Fibroblast of skin of scalp (primary cell): ENCODE measurements at regions not wholly inside any gene's neighbourhood (a gene's known extent, or its start where the extent isn't known, plus 50 kb on each side); places are given as distances from the start of the nearest gene placed in this dataset.

Source experiments
- DNase-seq: peaks from one replicate; pipeline ENCODE4 v3.0.0-alpha.2; 2013

- DNase-seq, result no peak
Measured at GRCh38 chrX:39843318-39843717, 254.4 kb downstream of the BCOR start.

- no peak for DNase-seq
Measured at GRCh38 chrX:39845233-39845632, 252.5 kb downstream of the BCOR start.

- no peak for DNase-seq
Measured at GRCh38 chrX:39846460-39846859, 251.3 kb downstream of the BCOR start.

GRCh38 chrX:39848243-39848642 is 249.5 kb downstream of the BCOR start:
- no peak for DNase-seq

- DNase-seq, result peak; percentile 38
Measured at GRCh38 chrX:39848900-39849299, 248.9 kb downstream of the BCOR start.

- DNase-seq, result no peak
Measured at GRCh38 chrX:39850209-39850608, 247.5 kb downstream of the BCOR start.

GRCh38 chrX:39850630-39851152 is 247.1 kb downstream of the BCOR start:
- DNase-seq, result peak; percentile 64

- DNase-seq, result no peak
Measured at GRCh38 chrX:39851745-39852455, 245.9 kb downstream of the BCOR start.

GRCh38 chrX:39852491-39852890 is 245.3 kb downstream of the BCOR start:
- DNase-seq, result no peak

- no peak for DNase-seq
Measured at GRCh38 chrX:39853417-39854030, 244.2 kb downstream of the BCOR start.

- no peak for DNase-seq
Measured at GRCh38 chrX:39854772-39855747, 242.7 kb downstream of the BCOR start.

GRCh38 chrX:39855748-39856129 is 242.0 kb downstream of the BCOR start:
- DNase-seq, result peak; percentile 52

GRCh38 chrX:39856472-39857121 is 241.2 kb downstream of the BCOR start:
- DNase-seq, result no peak

- DNase-seq, result no peak
Measured at GRCh38 chrX:39857780-39858179, 240.0 kb downstream of the BCOR start.

GRCh38 chrX:39859991-39860861 is 237.5 kb downstream of the BCOR start:
- DNase-seq, result peak; percentile 32

- no peak for DNase-seq
Measured at GRCh38 chrX:39862963-39863362, 234.8 kb downstream of the BCOR start.

GRCh38 chrX:39866229-39866628 is 231.5 kb downstream of the BCOR start:
- no peak for DNase-seq

- DNase-seq, result peak; percentile 38
Measured at GRCh38 chrX:39869846-39870601, 227.7 kb downstream of the BCOR start.

- DNase-seq, result no peak
Measured at GRCh38 chrX:39871648-39872047, 226.1 kb downstream of the BCOR start.

GRCh38 chrX:39873117-39873516 is 224.6 kb downstream of the BCOR start:
- DNase-seq, result no peak
